ENCODE measurements at regions not wholly inside any gene's neighbourhood (a gene's known extent, or its start where the extent isn't known, plus 50 kb on each side); places are given as distances from the start of the nearest gene placed in this dataset.

DNA sequence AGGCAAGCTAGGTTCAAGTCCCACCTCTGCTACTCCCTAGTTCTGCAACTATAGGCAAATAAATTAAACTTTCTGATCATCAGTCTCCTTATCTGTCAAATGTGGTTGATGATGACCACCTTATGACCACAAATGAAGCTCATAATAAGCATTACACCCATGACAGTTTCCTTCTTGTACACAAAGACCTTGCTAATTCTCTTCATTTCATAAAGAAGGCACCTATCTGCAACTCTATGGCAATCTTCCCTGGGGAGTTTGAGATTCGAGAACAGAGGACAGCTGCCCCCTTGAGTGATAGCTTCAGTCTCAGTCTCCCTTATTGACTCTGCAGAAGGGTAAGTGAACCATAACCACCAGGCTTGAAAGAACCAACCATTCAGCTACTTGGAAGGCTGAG lies 503.1 kb upstream of the DAB1 start:
- TF ChIP-seq EZH2phosphoT487 (IDR thresholded peaks at IDR 0.05; ENCODE audit: insufficient read depth, low read depth) (no peak), EZH2 (IDR thresholded peaks at IDR 0.05; ENCODE audit: insufficient read depth, poor library complexity, severe bottlenecking) (no peak)
